ENCODE measurements at regions not wholly inside any gene's neighbourhood (a gene's known extent, or its start where the extent isn't known, plus 50 kb on each side); places are given as distances from the start of the nearest gene placed in this dataset.

DNA sequence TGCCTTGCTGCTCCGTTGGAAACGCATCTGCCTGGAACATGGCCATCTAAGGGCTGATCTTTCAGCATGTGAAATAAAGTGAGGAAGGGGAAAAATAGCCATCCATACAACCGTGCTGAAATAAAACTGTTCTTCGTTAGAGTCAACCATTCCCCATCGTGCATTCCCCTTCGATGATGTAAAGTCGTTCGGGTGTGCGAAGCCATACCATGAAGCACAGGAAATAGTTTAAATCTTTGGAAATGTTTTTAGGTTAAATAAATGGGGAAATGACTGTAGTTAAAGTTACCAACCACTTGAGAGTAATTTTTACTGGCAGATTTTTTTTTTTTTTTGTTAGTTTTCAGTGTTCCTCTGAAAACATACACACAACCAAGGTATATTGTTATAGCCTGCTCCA, 302.5 kb downstream of the SH3GL2 start:
- no peak for TF ChIP-seq POLR2A (IDR thresholded peaks at IDR 0.05; ENCODE audit: low read length)
- TF ChIP-seq GATA1 (IDR thresholded peaks at IDR 0.05; ENCODE audit: low read depth, low read length), result no peak

Data from erythroblast (primary cell).